MCF 10A (cell line): ENCODE measurements at regions not wholly inside any gene's neighbourhood (a gene's known extent, or its start where the extent isn't known, plus 50 kb on each side); places are given as distances from the start of the nearest gene placed in this dataset.

Experiments
- BruUV-seq: library from RNA; stranded (reverse); fragments of 400-500 nt; replicated peaks from 2 replicates; lab custom pipeline; 2021; lab: Mats Ljungman, UMichigan
- CTCF ChIA-PET: fragments of 300-600 bp; sonication (Branson Sonifier 250); formaldehyde crosslinking; extraction: SDS; loops from one replicate; lab custom pipeline; 2021; ENCODE audit warnings: antibody characterized with exemption, inconsistent platforms; lab: Yijun Ruan, JAX
- POLR2A ChIA-PET: fragments of 300-600, 350-650 bp; sonication (Branson Sonifier 250); formaldehyde crosslinking; extraction: SDS; loops from one replicate; lab custom pipeline; 2020; ENCODE audit warnings: antibody characterized with exemption, inconsistent platforms; lab: Yijun Ruan, JAX
- DNase-seq: peaks from one replicate; pipeline ENCODE4 v3.0.0-alpha.2; 2018; ENCODE audit not compliant: unreplicated experiment
- H3K27ac Mint-ChIP-seq: one replicate; pipeline ENCODE4 v1.8.0; 2022; ENCODE audit warnings: mild to moderate bottlenecking, low read depth, mixed read lengths; ENCODE audit not compliant: unreplicated experiment
- H3K27me3 Mint-ChIP-seq: one replicate; pipeline ENCODE4 v1.8.0; 2022; ENCODE audit warnings: mixed read lengths; ENCODE audit not compliant: insufficient read depth, unreplicated experiment
- H3K36me3 Mint-ChIP-seq: one replicate; pipeline ENCODE4 v1.8.0; 2022; ENCODE audit warnings: mild to moderate bottlenecking, moderate library complexity, mixed read lengths; ENCODE audit not compliant: insufficient read depth, unreplicated experiment
- H3K4me1 Mint-ChIP-seq: one replicate; pipeline ENCODE4 v1.8.0; 2022; ENCODE audit warnings: mixed read lengths; ENCODE audit not compliant: insufficient read depth, unreplicated experiment
- H3K4me3 Mint-ChIP-seq: one replicate; pipeline ENCODE4 v1.8.0; 2022; ENCODE audit warnings: mild to moderate bottlenecking, moderate library complexity, mixed read lengths; ENCODE audit not compliant: unreplicated experiment
- H3K9me3 Mint-ChIP-seq: one replicate; pipeline ENCODE4 v1.8.0; 2022; ENCODE audit warnings: mixed read lengths; ENCODE audit not compliant: unreplicated experiment
- intact Hi-C: fragments of 100-400 bp; cut with micrococcal nuclease; formaldehyde crosslinking; loops from 2 replicates; pipeline ENCODE4 v1.14.1; 2022
- TF ChIP-seq, protein P1 (sequence below): fragments of 200-600 bp; IDR thresholded peaks from one replicate; pipeline ENCODE4 v1.8.0; 2022; ENCODE audit warnings: antibody characterized with exemption, mild to moderate bottlenecking; ENCODE audit not compliant: unreplicated experiment

DNA sequence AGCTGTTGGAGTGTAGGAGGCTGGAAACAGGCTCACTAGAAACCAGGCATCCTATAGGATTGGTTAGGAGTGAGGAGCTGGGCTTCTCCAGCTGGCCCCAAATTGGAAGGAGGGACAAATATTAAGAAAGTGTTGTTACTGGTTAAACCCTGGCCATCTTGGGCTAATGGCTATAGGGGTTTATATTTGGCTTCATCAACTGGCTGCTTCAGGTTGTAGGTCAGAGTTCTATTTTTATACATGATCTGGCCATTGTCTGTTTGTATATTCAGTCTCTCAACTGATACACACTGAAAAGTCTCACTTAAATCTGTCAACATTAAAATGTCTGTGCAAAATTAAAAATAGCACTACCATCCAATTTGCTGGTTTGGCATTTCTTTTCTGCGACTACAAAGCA is 70.2 kb upstream of the ARRDC4 start:
- TF ChIP-seq, protein P1, sequence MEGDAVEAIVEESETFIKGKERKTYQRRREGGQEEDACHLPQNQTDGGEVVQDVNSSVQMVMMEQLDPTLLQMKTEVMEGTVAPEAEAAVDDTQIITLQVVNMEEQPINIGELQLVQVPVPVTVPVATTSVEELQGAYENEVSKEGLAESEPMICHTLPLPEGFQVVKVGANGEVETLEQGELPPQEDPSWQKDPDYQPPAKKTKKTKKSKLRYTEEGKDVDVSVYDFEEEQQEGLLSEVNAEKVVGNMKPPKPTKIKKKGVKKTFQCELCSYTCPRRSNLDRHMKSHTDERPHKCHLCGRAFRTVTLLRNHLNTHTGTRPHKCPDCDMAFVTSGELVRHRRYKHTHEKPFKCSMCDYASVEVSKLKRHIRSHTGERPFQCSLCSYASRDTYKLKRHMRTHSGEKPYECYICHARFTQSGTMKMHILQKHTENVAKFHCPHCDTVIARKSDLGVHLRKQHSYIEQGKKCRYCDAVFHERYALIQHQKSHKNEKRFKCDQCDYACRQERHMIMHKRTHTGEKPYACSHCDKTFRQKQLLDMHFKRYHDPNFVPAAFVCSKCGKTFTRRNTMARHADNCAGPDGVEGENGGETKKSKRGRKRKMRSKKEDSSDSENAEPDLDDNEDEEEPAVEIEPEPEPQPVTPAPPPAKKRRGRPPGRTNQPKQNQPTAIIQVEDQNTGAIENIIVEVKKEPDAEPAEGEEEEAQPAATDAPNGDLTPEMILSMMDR, result no peak
- Mint-ChIP-seq H3K9me3 (no peaks in the 10 kb centered on the region), H3K27me3 (peaks cover 39% of the 10 kb centered on the region), H3K27ac (no peak overlapping the region), H3K4me1 (no peaks in the 10 kb centered on the region), H3K36me3 (no peaks in the 10 kb centered on the region), H3K4me3 (no peak overlapping the region)
- POLR2A ChIA-PET, result no interaction called here
- CTCF ChIA-PET, result interaction anchor here (1.2 to 1.3 kb wide), 2 partner anchors 9 to 288 kb away, joined by 4 to 7 read pairs; no protein-coding TSS in a partner anchor
- no TSS peak for BruUV-seq
- intact Hi-C loops, result no loop called here
- DNase-seq, result no peak

DNA sequence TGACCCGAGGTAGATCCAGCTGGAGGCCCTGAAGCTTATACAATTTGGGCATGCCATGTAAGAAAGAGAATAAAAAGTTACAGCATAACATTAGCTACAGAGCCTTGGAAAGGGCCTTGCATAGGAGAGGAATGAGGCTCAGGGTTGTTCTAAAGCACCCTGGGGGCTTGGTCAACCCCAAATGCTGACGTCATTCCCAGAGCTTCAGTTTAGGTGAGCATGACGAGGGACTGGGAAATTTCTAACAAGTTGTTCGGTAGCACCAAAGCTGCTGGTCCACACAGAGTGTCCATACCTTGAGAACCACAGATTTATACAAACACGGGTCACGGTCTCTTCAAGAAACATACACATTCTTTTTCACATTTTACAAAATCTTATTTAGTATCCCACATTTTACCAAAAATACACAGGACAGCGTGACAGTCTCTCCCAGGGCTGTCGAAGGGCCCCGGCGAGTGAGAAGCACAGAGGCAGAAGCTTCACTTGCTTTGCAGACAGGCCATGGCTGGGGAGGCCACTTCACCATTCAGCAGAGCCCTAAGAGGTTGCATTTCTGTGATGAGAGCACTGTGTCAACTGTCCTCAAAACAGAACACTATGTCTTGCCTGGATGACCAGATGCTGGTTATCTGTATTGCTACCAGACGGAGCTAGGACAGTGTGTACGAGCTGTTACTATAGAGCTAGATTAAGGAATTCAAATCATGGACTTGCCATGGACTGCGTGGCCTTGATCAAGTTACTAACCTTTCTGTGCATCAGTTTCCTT is 68.2 kb upstream of the ARRDC4 start:
- no peaks in the 10 kb centered on the region for H3K9me3 Mint-ChIP-seq
- no peaks in the 10 kb centered on the region for H3K4me1 Mint-ChIP-seq
- TF ChIP-seq, protein P1, result no peak
- ChIA-PET CTCF (interaction anchor here (0.6 to 2.7 kb wide), 4 partner anchors 12 to 399 kb away, joined by 3 to 14 read pairs (median 8); no protein-coding TSS in a partner anchor), POLR2A (no interaction called here)
- DNase-seq, result no peak
- no TSS peak for BruUV-seq
- H3K4me3 Mint-ChIP-seq, result no peak overlapping the region
- H3K27me3 Mint-ChIP-seq, result peaks cover 18% of the 10 kb centered on the region
- intact Hi-C loops, result no loop called here
- no peaks in the 10 kb centered on the region for H3K36me3 Mint-ChIP-seq
- H3K27ac Mint-ChIP-seq, result no peak overlapping the region

DNA sequence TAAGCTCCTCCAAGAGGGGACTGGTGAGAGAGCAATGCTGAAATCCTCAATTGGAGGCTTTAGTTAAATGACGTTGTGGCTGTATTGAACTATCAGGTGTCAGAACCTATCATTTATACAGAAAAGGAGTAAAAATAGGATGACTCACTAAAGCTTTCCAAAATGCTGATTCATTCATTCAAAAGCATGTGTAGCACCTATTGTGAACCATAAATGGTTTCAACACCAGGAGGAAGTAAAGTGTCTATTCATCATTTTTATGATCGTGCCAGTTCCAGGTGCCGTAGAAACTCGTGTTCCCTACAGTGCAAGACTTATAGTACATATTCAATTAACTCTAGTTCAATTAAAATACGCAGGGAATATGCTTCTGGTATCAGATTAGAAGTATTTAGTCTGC is 66.5 kb upstream of the ARRDC4 start:
- Mint-ChIP-seq H3K4me1 (no peaks in the 10 kb centered on the region), H3K9me3 (no peaks in the 10 kb centered on the region), H3K4me3 (no peak overlapping the region), H3K27ac (no peak overlapping the region), H3K27me3 (peaks cover 2% of the 10 kb centered on the region), H3K36me3 (no peaks in the 10 kb centered on the region)
- intact Hi-C loops, result no loop called here
- POLR2A ChIA-PET, result interaction anchor here (0.8 kb wide), 1 partner anchor 9 kb away, joined by 3 read pairs; no protein-coding TSS in a partner anchor
- peak; percentile 42 for DNase-seq
- CTCF ChIA-PET, result interaction anchor here (0.7 to 2.7 kb wide), 4 partner anchors 11 to 284 kb away, joined by 3 to 14 read pairs (median 8); no protein-coding TSS in a partner anchor
- BruUV-seq, result no TSS peak
- TF ChIP-seq, protein P1, result no peak

DNA sequence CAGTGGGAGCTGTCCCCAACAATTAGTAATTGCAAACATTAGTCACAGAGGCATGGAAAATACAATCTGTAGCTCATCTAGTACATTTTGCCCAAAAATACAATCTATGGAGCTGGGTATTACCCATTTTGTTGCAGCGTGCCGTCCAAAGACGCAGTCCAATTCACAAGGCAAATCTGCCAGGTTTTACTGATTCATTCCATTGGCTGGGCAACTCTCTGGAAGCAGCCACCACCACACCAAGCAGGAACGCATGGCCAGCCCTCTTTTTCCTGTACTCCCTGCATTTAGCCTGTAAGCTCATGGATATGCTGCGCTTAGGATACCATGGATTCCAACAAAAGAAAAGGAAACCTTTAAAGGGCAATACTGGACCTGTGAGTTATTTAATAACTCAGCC is 60.5 kb upstream of the ARRDC4 start:
- TF ChIP-seq, protein P1, result no peak
- H3K36me3 Mint-ChIP-seq, result no peaks in the 10 kb centered on the region
- intact Hi-C loops, result loop anchor here (10.0 kb wide), 1 partner anchor 525 kb away; no protein-coding TSS in a partner anchor
- no peak overlapping the region for H3K4me3 Mint-ChIP-seq
- no peak for DNase-seq
- BruUV-seq, result no TSS peak
- H3K27ac Mint-ChIP-seq, result no peak overlapping the region
- no peaks in the 10 kb centered on the region for H3K9me3 Mint-ChIP-seq
- no peaks in the 10 kb centered on the region for H3K27me3 Mint-ChIP-seq
- ChIA-PET POLR2A (interaction anchor here (0.7 kb wide), 1 partner anchor 60 kb away, joined by 3 read pairs; no protein-coding TSS in a partner anchor), CTCF (interaction anchor here (0.5 to 4.0 kb wide), 16 partner anchors 8 to 654 kb away, joined by 3 to 57 read pairs (median 4); no protein-coding TSS in a partner anchor)
- peaks cover 18% of the 10 kb centered on the region for H3K4me1 Mint-ChIP-seq
